ENCODE measurements at regions not wholly inside any gene's neighbourhood (a gene's known extent, or its start where the extent isn't known, plus 50 kb on each side); places are given as distances from the start of the nearest gene placed in this dataset.

- TF ChIP-seq USF2 (IDR thresholded peaks at IDR 0.05; ENCODE audit: low read depth, low read length) = no peak
- TF ChIP-seq USF2 (CRISPR knock-in tag; IDR thresholded peaks at IDR 0.05; ENCODE audit: borderline replicate concordance) = no peak
- TF ChIP-seq GATAD1 (CRISPR knock-in tag; IDR thresholded peaks at IDR 0.05) = no peak
- TF ChIP-seq ATF2 (CRISPR knock-in tag; IDR thresholded peaks at IDR 0.05) = no peak
- no peak for TF ChIP-seq FOXC1 (CRISPR knock-in tag; IDR thresholded peaks at IDR 0.05; ENCODE audit: borderline replicate concordance)
Observed at GRCh38 chr1:56097713-56098112, 481.6 kb downstream of the PLPP3 start (continued).

DNA sequence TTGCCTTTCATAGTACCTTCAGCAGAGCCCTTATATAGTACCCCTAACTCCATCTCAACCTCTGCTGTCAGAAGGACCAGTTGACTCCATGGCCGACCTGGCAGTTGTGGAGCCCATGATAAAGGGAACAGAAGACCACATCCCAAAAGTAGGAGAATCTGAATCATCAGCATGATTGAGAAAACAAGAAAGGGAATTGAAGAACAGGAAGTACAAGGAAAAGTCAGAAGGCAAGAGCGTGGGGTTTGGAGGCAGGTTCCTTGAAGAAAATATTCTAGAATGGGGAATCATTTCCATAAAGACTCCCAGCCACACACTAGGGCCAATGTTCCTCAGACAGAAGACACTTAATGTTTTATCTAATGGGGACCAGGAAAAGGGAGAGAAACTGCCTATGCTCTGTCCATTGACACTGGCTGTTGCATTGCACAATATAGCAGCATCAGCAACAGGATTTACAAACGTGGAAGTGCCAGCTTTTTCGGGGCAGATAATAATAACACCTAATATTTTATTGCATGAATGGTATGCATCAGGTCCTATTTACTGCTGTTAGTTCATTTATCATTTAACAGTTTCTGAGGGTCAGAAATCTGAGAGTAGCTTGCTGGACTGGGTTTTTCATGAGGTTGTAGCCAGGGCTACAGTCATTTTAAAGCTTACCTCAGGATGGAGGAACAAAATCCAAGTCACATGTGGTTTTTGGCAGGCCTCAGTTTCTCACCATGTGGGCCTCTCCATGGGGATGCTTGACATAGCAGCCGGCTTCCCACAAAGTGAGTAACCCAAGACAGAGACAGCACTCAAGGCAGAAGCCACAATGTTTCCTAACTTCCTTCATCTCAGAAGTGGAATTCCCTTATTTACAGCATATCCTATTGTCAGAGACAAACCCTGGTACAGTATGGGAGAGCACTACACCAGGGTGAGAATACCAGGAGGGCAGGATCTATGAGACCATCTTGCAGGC is 483.4 kb downstream of the PLPP3 start:
- no peaks in the 10 kb centered on the region; a peak in 1 of 5 replicates for H3K27me3 ChIP-seq (ENCODE audit: control insufficient read depth in 1 of 2, insufficient read depth in 2 of 2, low read length in 2 of 2)
- ATAC-seq (no peak), FAIRE-seq (no peak), DNase-seq (ENCODE audit: low spot score) (no peak)
- no peaks in the 10 kb centered on the region for H3K4me1 ChIP-seq (ENCODE audit: insufficient read depth, low read length)
- H3K79me2 ChIP-seq (ENCODE audit: insufficient read depth, low read length) = no peaks in the 10 kb centered on the region
- no peak overlapping the region for H3K27ac ChIP-seq (ENCODE audit: extremely low read length, insufficient read depth, low read length)
- no peaks in the 10 kb centered on the region for H4K20me1 ChIP-seq (ENCODE audit: insufficient read depth, low read length)
- BruUV-seq (replicated peaks) = no TSS peak
- WGBS (ENCODE audit: low lambda C conversion rate) = 20% methylated on average over 5 of the region's 5 CpGs
- ChIA-PET POLR2A (no interaction called here), CTCF (ENCODE audit: low intra/inter-chr PET ratio, low total read pairs) (no interaction called here)
- H3K4me2 ChIP-seq (ENCODE audit: low read depth, low read length) = no peak overlapping the region
- no peak overlapping the region for H3K4me3 ChIP-seq (replicated peaks in 1 of 3; ENCODE audit: insufficient read depth in 1 of 3, low read depth in 2 of 3, low read length in 3 of 3)
- H3K36me3 ChIP-seq (replicated peaks in 1 of 2; ENCODE audit: control insufficient read depth in 1 of 2, insufficient read depth in 2 of 2, low read length in 2 of 2) = no peaks in the 10 kb centered on the region
- H2AFZ ChIP-seq (ENCODE audit: low read length) = no peak overlapping the region
- H3K9me3 ChIP-seq (ENCODE audit: low read length) = no peaks in the 10 kb centered on the region
- in situ Hi-C loops (cut with HindIII; ENCODE audit: extremely low pct_ligation_motif_present, low pct_unique_long_range_greater_than_20kb) (no loop called here), intact Hi-C loops (cut with micrococcal nuclease; ENCODE audit: unreplicated experiment) (no loop called here)
- no peak overlapping the region for H3K9ac ChIP-seq (ENCODE audit: insufficient read depth, low read depth, low read length)
- TF ChIP-seq NCOA5 (CRISPR knock-in tag; IDR thresholded peaks at IDR 0.05) (no peak), ZNF296 (CRISPR knock-in tag; conservative IDR thresholded peaks at IDR 0.05) (no peak), CEBPB (IDR thresholded peaks at IDR 0.05; ENCODE audit: borderline replicate concordance, low read depth, low read length) (peak; percentile 61; the same call in 1 of the 2 replicates), MNT (IDR thresholded peaks at IDR 0.05) (peak; percentile 82)
